HFFc6 (cell line): ENCODE measurements at regions not wholly inside any gene's neighbourhood (a gene's known extent, or its start where the extent isn't known, plus 50 kb on each side); places are given as distances from the start of the nearest gene placed in this dataset.
"Not testable (repeated sequence)": the region's sequence is repeated elsewhere in the genome, so short reads cannot be mapped to it uniquely, and the experiment has no call there.

ENCODE experiments used
- DNase-seq: peaks from one replicate; pipeline ENCODE4 v3.0.0-alpha.2; 2018
- H3K27ac Mint-ChIP-seq: 2 replicates; pipeline ENCODE4 v1.8.0; 2020; ENCODE audit warnings: mild to moderate bottlenecking, mixed read lengths
- H3K27me3 Mint-ChIP-seq: 2 replicates; pipeline ENCODE4 v1.8.0; 2021; ENCODE audit warnings: mild to moderate bottlenecking, moderate library complexity, mixed read lengths; ENCODE audit not compliant: insufficient read depth
- H3K36me3 Mint-ChIP-seq: 2 replicates; pipeline ENCODE4 v1.8.0; 2021; ENCODE audit warnings: low read depth, mixed read lengths
- H3K4me1 Mint-ChIP-seq: 2 replicates; pipeline ENCODE4 v1.8.0; 2020; ENCODE audit warnings: low read depth, mixed read lengths
- H3K4me3 Mint-ChIP-seq: 2 replicates; pipeline ENCODE4 v1.8.0; 2020; ENCODE audit warnings: mild to moderate bottlenecking, moderate library complexity, mixed read lengths
- H3K9me3 Mint-ChIP-seq: 2 replicates; pipeline ENCODE4 v1.8.0; 2020; ENCODE audit warnings: mild to moderate bottlenecking, mixed read lengths
- CTCF ChIP-seq: fragments of 200-600 bp; sonication (generic); IDR thresholded peaks from 2 replicates; pipeline ENCODE4 v1.5.0; 2021; ENCODE audit warnings: antibody characterized with exemption, mild to moderate bottlenecking

GRCh38 chr15:62272290-62272689 lies 107.2 kb upstream of the C2CD4B start:
- no peak for TF ChIP-seq CTCF
- peaks cover 33% of the 10 kb centered on the region for H3K9me3 Mint-ChIP-seq
- H3K4me3 Mint-ChIP-seq = no peak overlapping the region
- DNase-seq = no peak
- H3K27ac Mint-ChIP-seq = no peak overlapping the region
- H3K36me3 Mint-ChIP-seq = peaks cover 19% of the 10 kb centered on the region
- H3K4me1 Mint-ChIP-seq = no peaks in the 10 kb centered on the region
- peaks cover 11% of the 10 kb centered on the region for H3K27me3 Mint-ChIP-seq

GRCh38 chr15:62275831-62276230 lies 110.7 kb upstream of the C2CD4B start:
- peaks cover 3% of the 10 kb centered on the region for H3K9me3 Mint-ChIP-seq
- H3K4me1 Mint-ChIP-seq = no peaks in the 10 kb centered on the region
- no peak overlapping the region for H3K27ac Mint-ChIP-seq
- no peak for DNase-seq
- H3K4me3 Mint-ChIP-seq = no peak overlapping the region
- TF ChIP-seq CTCF = no peak
- peaks cover 20% of the 10 kb centered on the region for H3K27me3 Mint-ChIP-seq
- peaks cover 2% of the 10 kb centered on the region; the same call in 1 of the 2 replicates for H3K36me3 Mint-ChIP-seq

- Mint-ChIP-seq H3K4me3 (no peak overlapping the region), H3K4me1 (no peaks in the 10 kb centered on the region), H3K36me3 (no peaks in the 10 kb centered on the region), H3K9me3 (no peaks in the 10 kb centered on the region), H3K27ac (no peak overlapping the region), H3K27me3 (peaks cover 24% of the 10 kb centered on the region)
- TF ChIP-seq CTCF = no peak
- DNase-seq = no peak
Observed at GRCh38 chr15:62277816-62278394, 112.8 kb upstream of the C2CD4B start.

GRCh38 chr15:62278534-62278933 lies 113.4 kb upstream of the C2CD4B start:
- TF ChIP-seq CTCF = no peak
- DNase-seq = no peak
- H3K27me3 Mint-ChIP-seq = peaks cover 24% of the 10 kb centered on the region
- H3K9me3 Mint-ChIP-seq = no peaks in the 10 kb centered on the region
- H3K27ac Mint-ChIP-seq = no peak overlapping the region
- no peaks in the 10 kb centered on the region for H3K4me1 Mint-ChIP-seq
- no peaks in the 10 kb centered on the region for H3K36me3 Mint-ChIP-seq
- no peak overlapping the region for H3K4me3 Mint-ChIP-seq

- no peak for DNase-seq
- peaks cover 24% of the 10 kb centered on the region for H3K27me3 Mint-ChIP-seq
- H3K9me3 Mint-ChIP-seq = no peaks in the 10 kb centered on the region
- H3K4me1 Mint-ChIP-seq = no peaks in the 10 kb centered on the region
- no peak overlapping the region for H3K4me3 Mint-ChIP-seq
- H3K27ac Mint-ChIP-seq = no peak overlapping the region
- TF ChIP-seq CTCF = no peak
- H3K36me3 Mint-ChIP-seq = no peaks in the 10 kb centered on the region
Observed at GRCh38 chr15:62279041-62279440, 114.0 kb upstream of the C2CD4B start.

- Mint-ChIP-seq H3K4me3 (no peak overlapping the region), H3K27me3 (peaks cover 32% of the 10 kb centered on the region), H3K4me1 (no peaks in the 10 kb centered on the region), H3K27ac (no peak overlapping the region), H3K36me3 (no peaks in the 10 kb centered on the region), H3K9me3 (no peaks in the 10 kb centered on the region)
- no peak for DNase-seq
- TF ChIP-seq CTCF = no peak
Observed at GRCh38 chr15:62280625-62281024, 115.5 kb upstream of the C2CD4B start.

GRCh38 chr15:62281801-62282200 lies 116.7 kb upstream of the C2CD4B start:
- H3K27me3 Mint-ChIP-seq = peaks cover 28% of the 10 kb centered on the region
- H3K36me3 Mint-ChIP-seq, H3K4me1 Mint-ChIP-seq, H3K27ac Mint-ChIP-seq, H3K4me3 Mint-ChIP-seq, H3K9me3 Mint-ChIP-seq, DNase-seq: not testable (repeated sequence)
